ENCODE measurements at regions not wholly inside any gene's neighbourhood (a gene's known extent, or its start where the extent isn't known, plus 50 kb on each side); places are given as distances from the start of the nearest gene placed in this dataset.

- Histone ChIP-seq H3K9me1 (replicated peaks; ENCODE audit: control insufficient read depth, extremely low read depth, insufficient read depth, low read length) (no peaks in the 10 kb centered on the region), H3K79me2 (ENCODE audit: control insufficient read depth, insufficient read depth, low read length) (no peaks in the 10 kb centered on the region), H3K27me3 (ENCODE audit: control insufficient read depth in 2 of 2, insufficient read depth in 2 of 2, low read length in 2 of 2) (no peaks in the 10 kb centered on the region), H3K36me3 (ENCODE audit: control insufficient read depth in 2 of 2, extremely low read depth in 1 of 2, insufficient read depth in 2 of 2, low read length in 2 of 2) (no peaks in the 10 kb centered on the region), H3K4me2 (ENCODE audit: insufficient read depth, low read length) (no peak overlapping the region), H3K4me3 (replicated peaks in 1 of 3; ENCODE audit: insufficient read depth in 1 of 3, low read depth in 1 of 3, low read length in 3 of 3) (no peak overlapping the region), H3K27ac (ENCODE audit: insufficient read depth, low read depth, low read length) (no peak overlapping the region), H3K9me3 (replicated peaks; ENCODE audit: control insufficient read depth, insufficient read depth, low read length) (no peaks in the 10 kb centered on the region), H2AFZ (ENCODE audit: low read depth, low read length) (no peak overlapping the region), H3K9ac (replicated peaks; ENCODE audit: extremely low read depth, insufficient read depth, low read length) (no peak overlapping the region), H3K4me1 (ENCODE audit: control insufficient read depth, extremely low read depth, insufficient read depth, low read length) (no peaks in the 10 kb centered on the region), H4K20me1 (replicated peaks; ENCODE audit: control insufficient read depth, extremely low read depth, insufficient read depth, low read length) (no peaks in the 10 kb centered on the region)
- BruUV-seq (replicated peaks), result no TSS peak
- CTCF ChIA-PET, result no interaction called here
- intact Hi-C loops (cut with micrococcal nuclease), result no loop called here
- POLR2A ChIA-PET, result no interaction called here
- TF ChIP-seq EZH2 (IDR thresholded peaks at IDR 0.05; ENCODE audit: borderline replicate concordance, low read depth, low read length, severe bottlenecking), result no peak
- no peak for TF ChIP-seq GATA2 (IDR thresholded peaks at IDR 0.05; ENCODE audit: insufficient read depth, insufficient read length, low read depth, low read length)
- no peak for TF ChIP-seq FOS (IDR thresholded peaks at IDR 0.05; ENCODE audit: borderline replicate concordance, insufficient read depth, low read length)
- no peak for TF ChIP-seq JUN (IDR thresholded peaks at IDR 0.05; ENCODE audit: borderline replicate concordance, insufficient read depth, insufficient read length, low read depth)
- TF ChIP-seq MYC (IDR thresholded peaks at IDR 0.05; ENCODE audit: low read depth, low read length), result no peak
- no peak for TF ChIP-seq POLR2AphosphoS5 (IDR thresholded peaks at IDR 0.05; ENCODE audit: insufficient read depth, low read depth, low read length)
- TF ChIP-seq POLR2A (IDR thresholded peaks at IDR 0.05; ENCODE audit: low read depth, low read length), result no peak
- no peak for TF ChIP-seq MAX (IDR thresholded peaks at IDR 0.05; ENCODE audit: insufficient read depth, insufficient read length)
- no peak for TF ChIP-seq CTCF (IDR thresholded peaks at IDR 0.05; ENCODE audit: extremely low read depth in 1 of 2, insufficient read depth in 1 of 2, low read depth in 1 of 2, low read length in 2 of 2)
- FAIRE-seq, result no peak
- dilution Hi-C loops (cut with MboI; ENCODE audit: extremely low pct_ligation_motif_present, low sequenced_read_pairs), result no loop called here
- DNase-seq (ENCODE audit: low read depth, low spot score), result no peak
Observed at GRCh38 chr21:27122686-27123085, 155.8 kb upstream of the ADAMTS5 start.
